GF-D8 (cell line): ENCODE measurements at regions not wholly inside any gene's neighbourhood (a gene's known extent, or its start where the extent isn't known, plus 50 kb on each side); places are given as distances from the start of the nearest gene placed in this dataset.

Experiments used
- DNase-seq: peaks from one replicate; lab custom pipeline; 2025; lab: John Stamatoyannopoulos, UW

- no peak for DNase-seq
Observed at GRCh38 chr18:45312555-45313126, 302.6 kb upstream of the SLC14A2 start.

DNA sequence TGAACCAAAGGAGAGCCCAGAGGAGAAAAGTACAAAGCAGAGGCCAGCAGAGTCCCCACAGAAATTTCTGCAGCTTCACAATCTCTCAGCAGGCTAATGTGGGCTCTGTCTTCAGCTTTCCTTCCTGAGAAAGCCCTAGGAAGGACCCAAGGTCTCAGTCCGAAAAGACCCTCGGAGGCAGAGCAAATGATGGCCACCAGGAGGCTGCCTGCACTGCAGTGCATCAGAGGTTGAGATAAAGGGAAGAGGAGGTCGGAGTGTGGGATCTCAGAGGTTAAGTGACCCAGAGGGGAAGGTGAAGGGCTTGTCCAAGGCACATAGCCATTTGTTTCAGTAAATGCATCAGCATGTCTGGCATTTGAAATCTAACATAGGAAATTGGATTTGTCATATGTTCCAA lies 299.1 kb upstream of the SLC14A2 start:
- DNase-seq: no peak

GRCh38 chr18:45317948-45318640 lies 297.2 kb upstream of the SLC14A2 start:
- DNase-seq: no peak

DNA sequence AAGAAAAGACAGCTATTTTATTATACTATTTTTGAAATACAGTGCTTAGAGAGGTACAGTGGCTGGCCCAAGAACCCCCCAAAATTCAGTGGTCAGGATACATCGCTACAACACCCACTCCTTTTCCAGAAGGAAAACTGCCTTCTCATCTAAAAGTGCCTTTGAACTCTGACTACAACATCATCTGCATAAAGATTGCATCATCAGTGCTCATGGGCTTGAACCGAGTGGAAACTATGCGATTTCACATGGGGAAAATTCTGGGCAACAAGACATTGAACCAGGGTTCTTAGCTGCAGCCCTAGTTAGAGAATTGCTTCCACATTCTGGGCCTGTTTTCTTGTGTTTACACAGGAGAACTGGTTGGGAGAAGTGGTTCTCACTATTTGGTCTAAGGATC lies 294.6 kb upstream of the SLC14A2 start:
- DNase-seq: no peak

DNA sequence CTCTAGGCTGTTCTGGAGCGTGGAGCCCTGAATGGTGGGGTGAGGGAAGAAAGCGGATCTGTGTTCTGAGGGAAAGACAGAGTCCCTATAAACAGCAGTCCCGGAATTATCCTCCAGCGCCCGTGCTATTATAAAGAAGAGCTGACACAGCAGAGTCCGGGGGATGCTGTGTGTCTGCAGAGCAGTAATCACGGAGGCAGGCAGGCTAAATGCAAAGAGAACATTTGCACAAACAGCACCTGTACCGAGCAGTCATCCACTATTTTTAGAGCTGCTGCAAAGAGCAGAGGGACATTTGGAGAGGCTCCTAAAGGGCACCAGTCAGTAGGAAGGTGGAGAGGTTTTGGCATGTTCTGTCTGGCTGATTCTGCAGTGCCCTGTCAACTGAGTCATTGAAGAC lies 293.8 kb upstream of the SLC14A2 start:
- no peak for DNase-seq

DNA sequence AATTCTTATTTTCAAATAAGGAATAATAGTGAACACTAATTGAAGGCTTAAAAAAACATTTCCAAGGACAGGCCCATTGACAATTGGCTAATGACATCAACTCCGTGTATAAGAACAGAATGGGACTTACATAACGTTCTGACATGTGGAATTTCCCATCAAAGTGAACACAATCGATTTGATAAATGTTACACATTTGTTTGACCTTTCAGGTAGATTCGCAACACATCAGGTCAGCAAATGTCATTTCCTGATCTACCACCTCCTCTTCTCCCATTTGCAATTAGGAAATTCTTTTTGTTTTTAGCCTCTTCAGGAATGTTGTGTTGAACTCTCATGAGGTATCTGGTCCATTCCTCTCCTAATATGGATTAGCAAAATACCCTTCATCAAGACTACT lies 292.9 kb upstream of the SLC14A2 start:
- DNase-seq: no peak

DNA sequence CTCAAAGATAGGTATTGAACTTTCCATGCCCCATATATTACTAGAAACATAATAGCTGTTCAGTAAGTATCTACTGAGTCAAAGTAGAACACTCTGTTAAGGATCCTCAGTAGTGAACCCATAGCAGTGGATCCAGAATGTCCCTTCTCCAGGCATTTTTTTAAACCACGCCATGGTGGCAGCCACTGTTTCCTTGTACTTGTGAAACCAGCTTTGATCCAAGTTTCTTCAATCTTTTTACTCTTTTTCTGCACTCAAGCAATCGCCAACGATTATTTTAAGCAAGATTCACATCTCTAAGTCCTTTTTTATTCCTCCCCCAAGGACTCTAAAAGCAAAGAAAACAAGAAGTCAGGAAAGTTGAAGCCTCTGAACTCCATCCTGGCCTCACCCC lies 291.2 kb upstream of the SLC14A2 start:
- no peak for DNase-seq

DNA sequence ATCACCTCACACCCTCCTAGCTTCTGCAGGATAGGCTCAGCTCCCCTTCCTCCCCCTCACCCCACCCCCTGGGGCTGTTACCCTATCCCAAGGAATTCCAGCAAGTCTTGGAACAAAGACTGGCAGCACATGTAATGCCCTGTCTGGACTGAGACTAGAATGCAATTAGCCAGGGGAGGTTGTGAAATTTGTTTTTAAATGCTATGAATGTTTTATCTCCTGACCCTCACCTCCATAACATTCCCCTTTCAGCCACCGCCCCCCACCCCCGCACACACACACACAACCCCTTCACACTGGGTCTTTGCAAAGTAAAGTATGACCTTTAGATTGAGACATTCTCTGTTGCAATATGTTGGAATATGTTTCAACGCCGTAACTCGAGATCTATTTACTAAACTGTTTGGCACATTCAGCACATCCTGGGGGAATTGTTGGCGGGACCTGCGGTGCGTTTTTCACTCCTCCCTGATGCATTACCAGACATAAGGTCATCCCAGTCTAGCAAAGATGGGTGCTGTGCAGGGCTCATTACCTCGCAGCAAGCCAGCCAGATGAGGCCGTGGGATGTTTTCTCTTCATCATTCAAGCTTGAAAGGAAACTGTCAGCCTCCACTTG lies 290.7 kb upstream of the SLC14A2 start:
- no peak for DNase-seq

- DNase-seq: no peak
Observed at GRCh38 chr18:45325778-45326177, 289.5 kb upstream of the SLC14A2 start.

GRCh38 chr18:45326505-45326904 lies 288.8 kb upstream of the SLC14A2 start:
- DNase-seq: no peak

DNA sequence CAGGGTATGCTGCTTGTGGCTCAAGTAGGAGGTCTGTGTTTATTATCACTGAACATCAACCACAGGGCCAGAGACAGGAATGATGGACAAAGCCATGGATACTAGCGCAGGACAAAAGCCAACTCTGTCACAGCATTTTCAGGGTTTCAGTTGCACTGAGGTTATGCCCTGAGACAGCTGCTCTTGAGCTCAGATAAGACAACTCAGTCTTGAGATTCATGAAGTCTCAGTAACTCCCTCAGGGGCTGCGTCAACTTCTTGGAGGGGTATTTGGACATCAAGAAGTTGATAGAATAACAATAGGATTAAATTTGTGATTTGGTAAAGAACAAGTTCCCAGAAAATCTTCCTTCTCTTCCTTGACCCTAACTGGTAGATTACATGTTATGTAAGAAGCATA lies 287.0 kb upstream of the SLC14A2 start:
- DNase-seq: no peak

GRCh38 chr18:45328811-45329210 lies 286.5 kb upstream of the SLC14A2 start:
- DNase-seq: no peak

DNA sequence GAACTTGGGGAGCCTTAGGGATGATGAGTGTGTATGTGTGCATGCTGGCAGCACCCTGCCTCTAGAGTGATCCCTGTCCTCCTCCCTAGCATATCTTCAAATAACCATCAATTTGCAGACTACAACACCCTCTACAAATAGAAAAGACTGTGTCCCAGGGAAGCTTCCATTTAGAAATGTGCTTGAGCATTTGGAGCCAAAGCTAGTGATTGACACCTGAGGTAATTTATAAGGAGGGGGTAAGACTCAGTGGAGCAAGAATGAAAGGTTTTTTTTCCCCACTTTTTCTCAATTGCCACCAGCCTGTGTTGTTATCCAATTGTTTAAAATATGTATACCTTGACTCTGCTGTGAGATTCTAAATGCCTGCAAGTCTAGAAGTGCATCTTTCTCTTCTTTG lies 286.0 kb upstream of the SLC14A2 start:
- no peak for DNase-seq

GRCh38 chr18:45330170-45330594 lies 285.1 kb upstream of the SLC14A2 start:
- no peak for DNase-seq

DNA sequence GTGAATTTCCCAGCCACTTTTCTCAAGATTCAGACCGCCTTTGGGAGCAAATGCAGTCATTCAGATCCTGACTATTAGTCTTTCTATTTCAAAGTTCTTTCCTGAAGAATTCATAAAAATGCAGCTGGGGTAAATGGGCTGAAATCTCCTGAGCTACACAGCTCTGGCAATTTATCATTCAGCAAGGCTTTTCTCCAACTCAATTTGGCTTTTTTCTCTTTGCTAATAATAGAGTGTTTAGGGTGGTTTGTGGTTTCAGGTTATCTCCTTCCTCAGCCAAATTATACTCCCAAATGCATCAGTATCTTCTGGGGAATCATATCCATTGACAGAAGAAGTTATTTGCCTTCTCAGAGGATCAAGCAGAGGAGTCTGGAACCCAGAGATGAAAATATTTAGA lies 282.4 kb upstream of the SLC14A2 start:
- no peak for DNase-seq

DNA sequence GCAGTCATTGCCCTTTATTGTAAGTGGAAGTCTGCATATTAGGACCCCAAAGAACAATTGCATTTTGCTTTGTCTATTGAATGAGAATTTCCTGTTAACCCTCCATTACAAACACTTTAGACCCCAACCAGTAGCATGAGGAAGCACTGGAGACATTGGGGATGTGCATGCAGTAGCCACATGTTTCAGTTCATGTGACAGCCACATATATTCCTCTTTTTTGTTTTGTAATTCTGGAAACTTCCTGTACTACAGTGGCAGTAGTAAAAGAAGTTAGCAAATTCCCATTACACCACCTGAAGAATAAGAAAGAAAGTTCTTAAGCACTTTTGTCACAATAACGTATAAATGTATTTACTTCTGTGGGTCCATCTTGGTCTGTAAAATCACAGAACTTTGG lies 281.1 kb upstream of the SLC14A2 start:
- DNase-seq: no peak

DNA sequence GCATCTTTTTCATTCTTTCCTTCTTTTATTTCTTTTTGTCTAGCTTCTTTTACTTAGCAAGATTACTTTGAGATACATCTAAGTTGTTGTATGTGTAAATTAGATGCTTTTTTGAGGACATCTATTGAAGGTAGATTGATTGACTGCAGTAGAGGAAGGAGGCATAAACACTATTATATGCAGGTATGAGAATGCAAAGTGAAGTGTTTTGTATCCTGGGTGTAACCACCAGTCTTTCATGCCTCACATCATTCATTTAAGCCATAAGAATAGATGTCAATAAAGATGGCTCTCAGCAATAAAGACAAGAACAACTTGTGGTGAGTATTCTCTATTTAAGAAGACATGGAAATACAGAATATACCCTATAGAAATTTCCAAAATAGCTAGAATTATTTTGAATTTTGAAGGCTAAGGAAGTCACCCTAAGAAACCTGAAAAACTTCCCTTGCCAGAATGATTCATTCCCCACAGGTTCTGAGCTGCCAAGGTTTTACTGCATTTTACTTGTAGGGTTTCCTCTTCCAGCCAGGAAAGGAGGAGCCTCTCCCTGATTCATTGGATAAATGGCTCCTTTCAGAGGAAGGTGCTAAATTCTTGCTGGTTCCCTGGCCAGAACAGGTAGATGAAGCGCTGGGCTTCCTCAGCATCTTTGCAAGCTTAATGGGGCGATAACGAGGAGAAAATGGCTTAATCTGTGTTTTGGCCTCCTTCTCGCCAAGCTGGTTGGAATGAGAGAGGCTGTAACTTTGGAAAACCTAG lies 279.8 kb upstream of the SLC14A2 start:
- no peak for DNase-seq

- no peak for DNase-seq
Observed at GRCh38 chr18:45336448-45336847, 278.8 kb upstream of the SLC14A2 start.

DNA sequence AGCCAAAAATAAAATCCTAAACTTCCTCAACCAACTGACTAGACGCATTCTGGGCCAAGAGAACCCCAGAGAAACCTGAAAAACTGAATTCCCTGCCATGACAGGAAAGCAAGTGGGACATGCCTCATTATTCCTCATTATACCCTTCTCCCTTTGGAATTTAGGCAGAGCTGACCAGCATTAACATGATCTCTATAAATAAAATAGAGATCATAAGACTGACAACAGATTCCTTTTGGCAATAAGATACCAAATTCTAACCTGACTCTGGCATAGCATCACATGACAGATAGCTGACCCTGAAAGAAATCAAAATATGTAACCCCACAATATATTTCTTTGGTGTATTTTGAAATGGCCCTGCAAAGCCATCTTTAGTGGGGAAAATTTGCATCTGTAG lies 277.8 kb upstream of the SLC14A2 start:
- no peak for DNase-seq

GRCh38 chr18:45339810-45340550 lies 275.3 kb upstream of the SLC14A2 start:
- no peak for DNase-seq

- DNase-seq: no peak
Observed at GRCh38 chr18:45340884-45341283, 274.4 kb upstream of the SLC14A2 start.

GRCh38 chr18:45341454-45341853 lies 273.8 kb upstream of the SLC14A2 start:
- DNase-seq: no peak
